IPS-15b (cell line): ENCODE measurements at regions not wholly inside any gene's neighbourhood (a gene's known extent, or its start where the extent isn't known, plus 50 kb on each side); places are given as distances from the start of the nearest gene placed in this dataset.
"Not testable (repeated sequence)": the region's sequence is repeated elsewhere in the genome, so short reads cannot be mapped to it uniquely, and the experiment has no call there.

ENCODE experiments used
- H3K27me3 ChIP-seq: one replicate; pipeline ENCODE4 v1.6.1; 2013; ENCODE audit warnings: low read length; ENCODE audit not compliant: control insufficient read depth, insufficient read depth
- H3K36me3 ChIP-seq: one replicate; pipeline ENCODE4 v1.6.1; 2013; ENCODE audit warnings: low read length; ENCODE audit not compliant: control insufficient read depth, insufficient read depth
- H3K4me1 ChIP-seq: one replicate; pipeline ENCODE4 v1.6.1; 2013; ENCODE audit warnings: mild to moderate bottlenecking, low read length; ENCODE audit not compliant: control insufficient read depth, insufficient read depth
- H3K4me3 ChIP-seq: one replicate; pipeline ENCODE4 v1.5.1; 2013; ENCODE audit warnings: low read depth, low read length
- H3K9ac ChIP-seq: one replicate; pipeline ENCODE4 v1.6.1; 2013; ENCODE audit warnings: low read depth, mild to moderate bottlenecking, low read length
- H3K9me3 ChIP-seq: one replicate; pipeline ENCODE4 v1.6.1; 2013; ENCODE audit warnings: mild to moderate bottlenecking, low read length; ENCODE audit not compliant: control insufficient read depth, insufficient read depth

- no peaks in the 10 kb centered on the region for H3K36me3 ChIP-seq
- no peak overlapping the region for H3K4me3 ChIP-seq
- no peak overlapping the region for H3K9ac ChIP-seq
- no peaks in the 10 kb centered on the region for H3K4me1 ChIP-seq
- no peaks in the 10 kb centered on the region for H3K9me3 ChIP-seq
- no peaks in the 10 kb centered on the region for H3K27me3 ChIP-seq
Observed at GRCh38 chr4:187666697-187667494, 328.7 kb upstream of the ZFP42 start.

GRCh38 chr4:187668526-187669082 is 327.0 kb upstream of the ZFP42 start:
- no peaks in the 10 kb centered on the region for H3K36me3 ChIP-seq
- no peaks in the 10 kb centered on the region for H3K4me1 ChIP-seq
- no peak overlapping the region for H3K4me3 ChIP-seq
- H3K9ac ChIP-seq: no peak overlapping the region
- H3K9me3 ChIP-seq: no peaks in the 10 kb centered on the region
- H3K27me3 ChIP-seq: no peaks in the 10 kb centered on the region

- not testable (repeated sequence) for H3K4me1 ChIP-seq, H3K36me3 ChIP-seq, H3K27me3 ChIP-seq, H3K4me3 ChIP-seq, H3K9me3 ChIP-seq, H3K9ac ChIP-seq
Observed at GRCh38 chr4:187671521-187671920, 324.1 kb upstream of the ZFP42 start.

- H3K27me3 ChIP-seq, H3K4me3 ChIP-seq, H3K36me3 ChIP-seq, H3K4me1 ChIP-seq, H3K9me3 ChIP-seq, H3K9ac ChIP-seq: not testable (repeated sequence)
Observed at GRCh38 chr4:187671958-187672357, 323.6 kb upstream of the ZFP42 start.

GRCh38 chr4:187672526-187672925 is 323.0 kb upstream of the ZFP42 start:
- H3K36me3 ChIP-seq, H3K9ac ChIP-seq, H3K4me1 ChIP-seq, H3K27me3 ChIP-seq, H3K4me3 ChIP-seq, H3K9me3 ChIP-seq: not testable (repeated sequence)

- H3K9me3 ChIP-seq: no peaks in the 10 kb centered on the region
- no peaks in the 10 kb centered on the region for H3K4me1 ChIP-seq
- H3K4me3 ChIP-seq: no peak overlapping the region
- no peaks in the 10 kb centered on the region for H3K27me3 ChIP-seq
- no peak overlapping the region for H3K9ac ChIP-seq
- no peaks in the 10 kb centered on the region for H3K36me3 ChIP-seq
Observed at GRCh38 chr4:187679450-187679849, 316.1 kb upstream of the ZFP42 start.

GRCh38 chr4:187685247-187685646 is 310.3 kb upstream of the ZFP42 start:
- Histone ChIP-seq H3K36me3 (no peaks in the 10 kb centered on the region), H3K9me3 (no peaks in the 10 kb centered on the region), H3K9ac (no peak overlapping the region), H3K4me1 (no peaks in the 10 kb centered on the region), H3K4me3 (no peak overlapping the region), H3K27me3 (no peaks in the 10 kb centered on the region)

GRCh38 chr4:187687697-187688096 is 307.9 kb upstream of the ZFP42 start:
- H3K36me3 ChIP-seq: no peaks in the 10 kb centered on the region
- H3K4me3 ChIP-seq: no peak overlapping the region
- no peaks in the 10 kb centered on the region for H3K27me3 ChIP-seq
- no peak overlapping the region for H3K9ac ChIP-seq
- no peaks in the 10 kb centered on the region for H3K9me3 ChIP-seq
- H3K4me1 ChIP-seq: no peaks in the 10 kb centered on the region

GRCh38 chr4:187692626-187693025 is 302.9 kb upstream of the ZFP42 start:
- Histone ChIP-seq H3K4me1 (no peaks in the 10 kb centered on the region), H3K9ac (no peak overlapping the region), H3K9me3 (no peaks in the 10 kb centered on the region), H3K36me3 (no peaks in the 10 kb centered on the region), H3K4me3 (no peak overlapping the region), H3K27me3 (no peaks in the 10 kb centered on the region)

- not testable (repeated sequence) for H3K4me3 ChIP-seq, H3K36me3 ChIP-seq, H3K27me3 ChIP-seq, H3K9me3 ChIP-seq, H3K4me1 ChIP-seq, H3K9ac ChIP-seq
Observed at GRCh38 chr4:187695531-187695930, 300.0 kb upstream of the ZFP42 start.

- no peaks in the 10 kb centered on the region for H3K36me3 ChIP-seq
- no peaks in the 10 kb centered on the region for H3K9me3 ChIP-seq
- H3K4me3 ChIP-seq: no peak overlapping the region
- no peaks in the 10 kb centered on the region for H3K27me3 ChIP-seq
- no peak overlapping the region for H3K9ac ChIP-seq
- no peaks in the 10 kb centered on the region for H3K4me1 ChIP-seq
Observed at GRCh38 chr4:187711586-187711985, 284.0 kb upstream of the ZFP42 start.

- Histone ChIP-seq H3K9me3 (no peaks in the 10 kb centered on the region), H3K4me3 (no peak overlapping the region), H3K27me3 (no peaks in the 10 kb centered on the region), H3K9ac (no peak overlapping the region), H3K4me1 (no peaks in the 10 kb centered on the region), H3K36me3 (no peaks in the 10 kb centered on the region)
Observed at GRCh38 chr4:187714957-187715356, 280.6 kb upstream of the ZFP42 start.
